ENCODE measurements at regions not wholly inside any gene's neighbourhood (a gene's known extent, or its start where the extent isn't known, plus 50 kb on each side); places are given as distances from the start of the nearest gene placed in this dataset.

DNA sequence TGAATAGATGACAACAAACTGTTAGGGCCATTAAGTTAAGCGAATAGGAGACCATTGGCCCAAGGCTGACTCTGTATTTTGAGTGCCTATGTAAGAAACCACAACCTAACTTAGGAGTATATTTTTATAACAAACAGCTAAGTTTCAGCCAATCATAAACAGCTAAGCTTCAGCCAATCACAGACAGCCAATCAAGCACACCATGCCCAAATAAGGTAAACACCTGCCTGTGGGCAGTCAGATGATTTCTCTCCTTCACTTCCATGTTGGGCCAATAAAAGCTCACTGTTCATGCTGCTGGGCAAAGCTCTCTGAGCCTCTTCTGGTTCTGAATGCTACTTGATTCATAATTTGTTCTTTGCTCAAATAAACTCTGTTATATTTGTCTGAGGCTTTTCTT, 344.6 kb downstream of the BTG1 start:
- H3K4me3 ChIP-seq (ENCODE audit: low read length): no peak overlapping the region
- H3K27me3 ChIP-seq (ENCODE audit: insufficient read depth, low read length, poor library complexity, severe bottlenecking): no peaks in the 10 kb centered on the region
- no peak for DNase-seq
- ChIA-PET CTCF (interaction anchor here (2.5 kb wide), 1 partner anchor 11 kb away, joined by 6 read pairs; no protein-coding TSS in a partner anchor), POLR2A (interaction anchor here (0.6 to 0.8 kb wide), 2 partner anchors 8 to 1625 kb away, joined by 3 to 4 read pairs; no protein-coding TSS in a partner anchor)
- no peaks in the 10 kb centered on the region for H3K36me3 ChIP-seq (ENCODE audit: insufficient read depth, low read length)
- Mint-ChIP-seq H3K9me3 (peaks cover 6 to 11% (median 7%) of the 10 kb centered on the region in 5 donors), H3K27ac (no peak overlapping the region), H3K36me3 (peaks cover 0 to 27% (median 2%) of the 10 kb centered on the region in 3 donors), H3K4me3 (no peak overlapping the region), H3K4me1 (no peaks in the 10 kb centered on the region), H3K27me3 (peaks cover 0 to 5% of the 10 kb centered on the region in 2 donors)
- no peaks in the 10 kb centered on the region for H3K9me3 ChIP-seq (ENCODE audit: low read length)
- no peak overlapping the region for H3K27ac ChIP-seq (ENCODE audit: low read depth, low read length)
- no peaks in the 10 kb centered on the region for H3K4me1 ChIP-seq (ENCODE audit: insufficient read depth, low read length)

DNA sequence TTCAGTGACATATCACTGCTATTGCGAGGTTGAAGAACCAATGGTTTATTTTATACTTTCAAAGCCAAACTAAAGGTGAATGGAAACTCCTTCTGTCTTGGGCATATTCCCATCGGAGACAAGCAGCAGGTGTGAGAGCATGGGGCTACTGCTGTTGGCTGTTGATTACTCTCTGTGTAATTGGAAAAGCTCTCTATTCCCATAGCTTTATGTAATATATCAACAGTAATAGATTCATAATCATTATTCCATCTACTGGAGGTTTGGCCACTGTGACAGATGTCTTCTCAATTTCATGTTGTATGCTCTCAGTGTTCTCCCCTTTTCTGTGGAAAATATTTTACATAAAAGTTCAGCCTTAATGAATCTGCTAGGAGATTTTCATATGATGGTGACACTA, 352.0 kb downstream of the BTG1 start:
- no peak overlapping the region for H3K27ac ChIP-seq (ENCODE audit: low read depth, low read length)
- no peak overlapping the region for H3K27ac Mint-ChIP-seq
- no peaks in the 10 kb centered on the region for H3K4me1 ChIP-seq (ENCODE audit: insufficient read depth, low read length)
- H3K9me3 ChIP-seq (ENCODE audit: low read length): no peaks in the 10 kb centered on the region
- H3K9me3 Mint-ChIP-seq: no peaks in the 10 kb centered on the region
- H3K36me3 Mint-ChIP-seq: peaks cover 0 to 17% (median 0%) of the 10 kb centered on the region in 3 donors
- ChIA-PET POLR2A (no interaction called here), CTCF (no interaction called here)
- no peak overlapping the region for H3K4me3 ChIP-seq (ENCODE audit: low read length)
- no peaks in the 10 kb centered on the region for H3K36me3 ChIP-seq (ENCODE audit: insufficient read depth, low read length)
- H3K4me1 Mint-ChIP-seq: no peaks in the 10 kb centered on the region
- no peak for DNase-seq
- H3K27me3 ChIP-seq (ENCODE audit: insufficient read depth, low read length, poor library complexity, severe bottlenecking): no peaks in the 10 kb centered on the region
- H3K27me3 Mint-ChIP-seq: peaks cover 1 to 5% of the 10 kb centered on the region in 2 donors
- no peak overlapping the region for H3K4me3 Mint-ChIP-seq

DNA sequence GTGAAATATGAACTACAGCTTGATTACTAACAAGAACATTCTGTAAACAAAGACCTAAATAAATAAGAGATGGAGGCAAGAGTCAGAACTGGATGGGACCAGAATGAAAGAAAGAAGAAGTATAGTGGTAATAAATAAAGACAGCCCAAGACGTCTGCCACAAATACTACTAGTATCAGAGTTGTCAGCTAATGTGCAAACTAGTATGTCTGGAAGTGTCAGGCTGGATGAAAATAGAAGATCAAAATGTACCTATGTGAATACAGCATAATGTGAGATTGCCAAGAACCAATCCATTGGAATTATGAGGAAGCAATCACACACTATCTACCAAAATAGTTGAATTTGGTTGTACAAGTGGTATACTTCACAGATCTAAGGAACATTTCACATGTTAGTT, 353.0 kb downstream of the BTG1 start:
- CTCF ChIA-PET: no interaction called here
- Mint-ChIP-seq H3K4me3 (no peak overlapping the region), H3K4me1 (no peaks in the 10 kb centered on the region)

DNA sequence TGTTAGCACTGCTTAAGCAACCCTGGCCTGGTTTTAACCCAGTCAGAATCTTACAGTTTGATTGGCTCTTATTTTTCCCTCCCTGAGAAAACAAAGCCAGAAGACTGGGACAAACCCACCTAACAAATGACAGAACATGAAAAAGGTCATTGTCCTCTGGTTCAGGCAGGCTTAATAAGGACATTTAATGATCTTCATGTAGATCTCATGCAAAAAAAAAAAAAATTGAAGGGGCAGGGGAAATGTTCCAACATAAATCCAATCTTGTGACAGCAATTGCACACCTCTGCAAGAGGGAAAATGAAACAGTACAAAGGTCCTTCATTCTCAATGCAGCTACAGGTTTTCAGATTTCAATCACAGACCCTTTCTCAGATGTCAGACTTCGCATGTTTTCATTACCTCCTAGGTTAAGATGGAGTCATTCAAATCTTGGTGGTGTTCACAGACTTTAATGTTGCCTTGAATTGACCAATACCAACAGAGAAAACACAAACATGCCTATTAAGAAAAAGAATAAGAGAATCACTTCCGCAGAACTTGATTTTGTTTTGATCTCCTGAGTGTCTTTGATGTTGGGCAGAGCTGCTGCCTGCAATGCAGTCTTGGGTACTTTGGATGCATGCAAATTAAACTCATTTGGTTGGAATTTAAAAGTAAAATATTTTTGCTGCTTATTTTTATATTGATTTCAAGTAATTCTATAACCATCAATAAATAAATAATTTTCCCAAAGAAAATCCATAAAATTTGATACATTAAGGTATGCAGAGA, 359.0 kb downstream of the BTG1 start:
- Histone ChIP-seq H3K9me3 (ENCODE audit: low read length) (no peaks in the 10 kb centered on the region), H3K4me1 (ENCODE audit: insufficient read depth, low read length) (peaks cover 17% of the 10 kb centered on the region), H3K36me3 (ENCODE audit: insufficient read depth, low read length) (no peaks in the 10 kb centered on the region), H3K27me3 (ENCODE audit: insufficient read depth, low read length, poor library complexity, severe bottlenecking) (no peaks in the 10 kb centered on the region), H3K27ac (ENCODE audit: low read depth, low read length) (no peak overlapping the region), H3K4me3 (ENCODE audit: low read length) (no peak overlapping the region)
- Mint-ChIP-seq H3K9me3 (no peaks in the 10 kb centered on the region), H3K36me3 (peaks cover 0 to 5% (median 0%) of the 10 kb centered on the region in 3 donors), H3K4me3 (peak overlapping the region in 1 of 7 donors; percentile 21), H3K27me3 (no peaks in the 10 kb centered on the region), H3K27ac (peak overlapping the region in 1 of 8 donors; percentile 17), H3K4me1 (peaks cover 6 to 15% (median 11%) of the 10 kb centered on the region in 3 donors)
- CTCF ChIA-PET: no interaction called here
- DNase-seq: peak in 1 of 5 donors; percentile 35
- POLR2A ChIA-PET: no interaction called here

More for the DNA sequence above, 353.0 kb downstream of the BTG1 start:
- peaks cover 0 to 17% (median 0%) of the 10 kb centered on the region in 3 donors for H3K36me3 Mint-ChIP-seq
- H3K27ac Mint-ChIP-seq: no peak overlapping the region
- H3K9me3 Mint-ChIP-seq: no peaks in the 10 kb centered on the region
- H3K27me3 ChIP-seq (ENCODE audit: insufficient read depth, low read length, poor library complexity, severe bottlenecking): no peaks in the 10 kb centered on the region
- H3K4me1 ChIP-seq (ENCODE audit: insufficient read depth, low read length): peaks cover 1% of the 10 kb centered on the region
- H3K27me3 Mint-ChIP-seq: peaks cover 1 to 5% of the 10 kb centered on the region in 2 donors
- no peak for DNase-seq
- H3K36me3 ChIP-seq (ENCODE audit: insufficient read depth, low read length): no peaks in the 10 kb centered on the region
- H3K4me3 ChIP-seq (ENCODE audit: low read length): no peak overlapping the region
- no peaks in the 10 kb centered on the region for H3K9me3 ChIP-seq (ENCODE audit: low read length)
- POLR2A ChIA-PET: no interaction called here
- no peak overlapping the region for H3K27ac ChIP-seq (ENCODE audit: low read depth, low read length)

DNA sequence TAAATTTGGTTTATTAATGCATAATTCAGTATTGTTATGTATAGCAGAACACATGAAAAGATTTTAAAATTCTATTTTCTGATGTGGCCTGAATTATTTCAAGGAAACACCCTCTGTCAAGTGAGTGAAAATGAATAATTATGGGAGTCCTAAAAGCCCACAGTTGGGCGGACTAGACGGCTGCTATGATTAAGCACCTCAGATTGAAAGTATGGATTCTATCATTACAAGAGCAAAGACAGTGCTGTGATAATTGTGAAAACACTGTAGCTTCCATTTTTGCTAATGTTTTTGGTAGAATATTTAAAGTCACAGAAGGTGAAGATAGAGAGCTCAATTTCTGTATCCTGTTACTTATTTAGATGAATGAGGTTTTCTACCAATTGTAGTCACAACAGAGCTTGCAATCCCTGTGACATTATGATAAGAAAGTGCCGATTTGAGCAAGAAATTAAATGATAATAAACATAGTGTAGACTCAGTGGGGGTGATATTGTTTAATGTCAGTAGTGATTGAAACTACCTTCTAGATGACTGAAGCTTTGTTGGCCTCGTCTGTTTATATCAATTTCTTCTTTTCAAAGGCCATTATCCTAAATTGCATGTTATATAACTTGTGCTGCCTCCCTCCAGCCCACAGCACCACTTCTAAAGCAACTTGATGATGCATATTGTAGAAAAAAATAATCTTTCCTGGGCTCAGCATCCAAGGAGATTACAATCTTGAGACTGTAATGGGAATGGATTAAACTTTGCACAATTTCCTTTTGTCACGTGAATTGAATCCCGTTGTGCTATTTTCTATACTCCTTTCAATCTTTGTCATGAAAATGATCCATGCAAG, 359.8 kb downstream of the BTG1 start:
- Histone ChIP-seq H3K36me3 (ENCODE audit: insufficient read depth, low read length) (no peaks in the 10 kb centered on the region), H3K27ac (ENCODE audit: low read depth, low read length) (no peak overlapping the region), H3K4me3 (ENCODE audit: low read length) (no peak overlapping the region), H3K4me1 (ENCODE audit: insufficient read depth, low read length) (peaks cover 17% of the 10 kb centered on the region), H3K27me3 (ENCODE audit: insufficient read depth, low read length, poor library complexity, severe bottlenecking) (no peaks in the 10 kb centered on the region), H3K9me3 (ENCODE audit: low read length) (no peaks in the 10 kb centered on the region)
- Mint-ChIP-seq H3K9me3 (no peaks in the 10 kb centered on the region), H3K4me1 (peaks cover 6 to 15% (median 11%) of the 10 kb centered on the region in 3 donors), H3K27me3 (peaks cover 0 to 2% of the 10 kb centered on the region in 2 donors), H3K4me3 (no peak overlapping the region), H3K27ac (peak overlapping the region in 1 of 8 donors; percentile 38), H3K36me3 (peaks cover 0 to 2% (median 0%) of the 10 kb centered on the region in 3 donors)
- DNase-seq: no peak
- POLR2A ChIA-PET: no interaction called here
- CTCF ChIA-PET: no interaction called here

DNA sequence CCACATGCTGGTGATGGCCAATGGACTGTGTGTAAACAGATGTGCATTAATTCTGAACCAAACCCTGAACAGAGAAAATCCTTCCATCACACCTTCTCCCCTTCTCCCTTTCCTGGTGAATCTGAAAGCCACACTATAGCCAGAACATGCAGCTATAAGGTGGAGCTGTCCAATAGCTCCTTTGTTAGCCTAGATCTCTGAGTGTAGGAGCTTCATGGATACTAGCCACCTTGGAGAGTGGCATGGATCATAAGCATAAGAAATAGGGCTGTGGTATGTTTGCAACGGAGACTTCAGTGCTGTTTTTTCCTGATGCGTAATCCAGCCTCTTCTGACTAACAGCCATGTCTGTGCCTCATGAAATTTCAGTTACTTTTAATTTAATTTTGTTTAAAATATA, 364.5 kb downstream of the BTG1 start:
- H3K4me1 Mint-ChIP-seq: peaks cover 21 to 27% (median 23%) of the 10 kb centered on the region in 3 donors
- POLR2A ChIA-PET: no interaction called here
- peaks cover 26% of the 10 kb centered on the region for H3K4me1 ChIP-seq (ENCODE audit: insufficient read depth, low read length)
- H3K9me3 Mint-ChIP-seq: no peaks in the 10 kb centered on the region
- H3K4me3 Mint-ChIP-seq: peak overlapping the region in 2 of 7 donors; percentile 32 to 41
- H3K36me3 Mint-ChIP-seq: no peaks in the 10 kb centered on the region
- H3K4me3 ChIP-seq (ENCODE audit: low read length): no peak overlapping the region
- H3K36me3 ChIP-seq (ENCODE audit: insufficient read depth, low read length): no peaks in the 10 kb centered on the region
- no peak for DNase-seq
- no peaks in the 10 kb centered on the region for H3K27me3 ChIP-seq (ENCODE audit: insufficient read depth, low read length, poor library complexity, severe bottlenecking)
- CTCF ChIA-PET: no interaction called here
- H3K9me3 ChIP-seq (ENCODE audit: low read length): no peaks in the 10 kb centered on the region
- H3K27ac Mint-ChIP-seq: no peak overlapping the region
- no peak overlapping the region for H3K27ac ChIP-seq (ENCODE audit: low read depth, low read length)
- peaks cover 0 to 3% of the 10 kb centered on the region in 2 donors for H3K27me3 Mint-ChIP-seq

DNA sequence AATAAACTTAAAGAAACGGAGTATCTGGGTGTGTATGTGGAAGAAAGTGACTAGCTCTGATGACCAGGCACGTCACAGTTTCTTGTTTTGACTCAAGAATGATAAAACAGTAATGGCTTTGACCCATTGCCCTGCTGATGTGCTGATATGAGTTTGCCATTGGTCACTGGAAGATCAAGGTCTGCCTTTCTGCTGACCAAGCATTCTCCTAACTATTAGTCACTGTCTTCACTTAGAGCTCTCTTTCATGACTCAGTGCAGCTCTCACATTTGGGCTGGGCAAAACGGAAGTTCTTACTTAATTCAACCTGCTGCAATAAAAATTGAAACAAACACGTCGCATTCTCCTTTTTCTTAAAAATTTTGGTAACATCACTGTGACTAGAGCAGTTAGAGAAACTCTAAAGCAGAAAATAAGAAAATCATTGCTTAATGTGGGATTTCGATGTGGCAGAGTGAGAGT, 366.7 kb downstream of the BTG1 start:
- Mint-ChIP-seq H3K4me3 (peak overlapping the region; percentile 63 to 83 (median 79)), H3K4me1 (peaks cover 17 to 21% (median 18%) of the 10 kb centered on the region in 3 donors), H3K9me3 (no peaks in the 10 kb centered on the region), H3K36me3 (no peaks in the 10 kb centered on the region), H3K27me3 (peaks cover 0 to 3% of the 10 kb centered on the region in 2 donors), H3K27ac (peak overlapping the region; percentile 45 to 93 (median 80))
- no peaks in the 10 kb centered on the region for H3K36me3 ChIP-seq (ENCODE audit: insufficient read depth, low read length)
- peak overlapping the region; percentile 5 for H3K4me3 ChIP-seq (ENCODE audit: low read length)
- H3K9me3 ChIP-seq (ENCODE audit: low read length): no peaks in the 10 kb centered on the region
- ChIA-PET POLR2A (interaction anchor here (0.7 to 1.4 kb wide), 4 partner anchors 10 to 367 kb away, joined by 3 to 6 read pairs (median 4); partner anchors contain the start of gene BTG1), CTCF (interaction anchor here (1.3 to 1.6 kb wide), 2 partner anchors 16 to 33 kb away, joined by 3 to 7 read pairs; no protein-coding TSS in a partner anchor)
- DNase-seq: peak in 3 of 5 donors; percentile 2 to 52 (median 25)
- H3K4me1 ChIP-seq (ENCODE audit: insufficient read depth, low read length): peaks cover 32% of the 10 kb centered on the region
- no peak overlapping the region for H3K27ac ChIP-seq (ENCODE audit: low read depth, low read length)
- H3K27me3 ChIP-seq (ENCODE audit: insufficient read depth, low read length, poor library complexity, severe bottlenecking): no peaks in the 10 kb centered on the region
